Glutamatergic neuron (in vitro differentiated cells): ENCODE measurements at regions not wholly inside any gene's neighbourhood (a gene's known extent, or its start where the extent isn't known, plus 50 kb on each side); places are given as distances from the start of the nearest gene placed in this dataset.
A peak's percentile ranks its signal among the peaks of the same experiment; 100 is the strongest.
"Not testable (repeated sequence)": the region's sequence is repeated elsewhere in the genome, so short reads cannot be mapped to it uniquely, and the experiment has no call there.

Experiments
- DNase-seq: peaks from one replicate; pipeline ENCODE4 v3.0.0; 2022
- H3K27ac Mint-ChIP-seq: one replicate; pipeline ENCODE4 v1.8.0; 2020; ENCODE audit warnings: mild to moderate bottlenecking, mixed read lengths, inconsistent platforms; ENCODE audit not compliant: unreplicated experiment
- H3K27me3 Mint-ChIP-seq: one replicate; pipeline ENCODE4 v1.8.0; 2020; ENCODE audit warnings: mild to moderate bottlenecking, moderate library complexity, mixed read lengths, inconsistent platforms; ENCODE audit not compliant: unreplicated experiment
- H3K36me3 Mint-ChIP-seq: one replicate; pipeline ENCODE4 v1.8.0; 2020; ENCODE audit warnings: mild to moderate bottlenecking, mixed read lengths, inconsistent platforms; ENCODE audit not compliant: unreplicated experiment
- H3K4me1 Mint-ChIP-seq: one replicate; pipeline ENCODE4 v1.8.0; 2020; ENCODE audit warnings: mild to moderate bottlenecking, low read depth, mixed read lengths, inconsistent platforms; ENCODE audit not compliant: unreplicated experiment
- H3K4me3 Mint-ChIP-seq: one replicate; pipeline ENCODE4 v1.8.0; 2020; ENCODE audit warnings: mild to moderate bottlenecking, mixed read lengths, inconsistent platforms; ENCODE audit not compliant: unreplicated experiment
- H3K9me3 Mint-ChIP-seq: one replicate; pipeline ENCODE4 v1.8.0; 2020; ENCODE audit warnings: mild to moderate bottlenecking, moderate library complexity, mixed read lengths, inconsistent platforms; ENCODE audit not compliant: unreplicated experiment
- TF ChIP-seq, protein P1 (sequence below): fragments of 200-600 bp; sonication (generic); IDR thresholded peaks from one replicate; pipeline ENCODE4 v1.5.0; 2021; ENCODE audit not compliant: partially characterized antibody, unreplicated experiment

DNA sequence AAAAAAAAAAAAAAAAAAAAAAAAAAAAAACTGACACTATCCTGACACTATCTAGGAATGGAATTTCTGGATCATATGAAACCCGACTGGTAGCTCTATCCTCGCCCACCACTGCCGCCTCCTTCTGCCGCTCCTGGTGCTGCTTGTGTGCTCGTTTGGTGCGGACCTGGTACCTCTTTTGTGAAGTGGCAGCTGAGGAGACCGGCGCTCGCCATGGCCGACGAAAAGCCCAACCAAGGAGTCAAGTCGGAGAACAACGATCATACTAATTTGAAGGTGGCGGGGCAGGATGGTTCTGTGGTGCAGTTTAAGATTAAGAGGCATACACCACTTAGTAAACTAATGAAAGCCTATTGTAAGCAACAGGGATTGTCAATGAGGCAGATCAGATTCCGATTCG is 130.6 kb downstream of the SEPTIN14 start:
- no peaks in the 10 kb centered on the region for H3K9me3 Mint-ChIP-seq
- no peak overlapping the region for H3K4me3 Mint-ChIP-seq
- H3K27ac Mint-ChIP-seq: no peak overlapping the region

DNA sequence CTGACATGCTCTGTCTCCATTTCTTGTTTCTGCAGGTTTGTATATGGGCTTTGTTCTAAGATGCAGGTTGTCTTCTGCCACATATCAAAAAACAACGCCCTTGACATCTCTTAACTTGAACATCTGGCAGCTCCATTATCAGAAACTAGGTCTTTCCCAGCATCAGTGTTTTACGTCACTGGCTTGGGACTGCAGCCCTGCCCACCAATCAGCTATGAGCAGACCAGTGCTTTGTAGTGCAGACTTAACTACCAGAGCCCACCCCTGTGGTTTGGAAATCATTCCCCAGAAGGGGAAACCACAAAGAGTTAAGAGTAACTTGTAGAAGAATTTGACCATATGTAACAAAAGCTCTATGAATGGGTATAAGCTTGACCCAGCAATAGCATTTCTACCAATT is 132.4 kb downstream of the SEPTIN14 start:
- Mint-ChIP-seq H3K27ac (no peak overlapping the region), H3K27me3 (no peaks in the 10 kb centered on the region), H3K4me3 (no peak overlapping the region), H3K36me3 (no peaks in the 10 kb centered on the region), H3K9me3 (no peaks in the 10 kb centered on the region), H3K4me1 (no peaks in the 10 kb centered on the region)
- no peak for DNase-seq
- TF ChIP-seq, protein P1, sequence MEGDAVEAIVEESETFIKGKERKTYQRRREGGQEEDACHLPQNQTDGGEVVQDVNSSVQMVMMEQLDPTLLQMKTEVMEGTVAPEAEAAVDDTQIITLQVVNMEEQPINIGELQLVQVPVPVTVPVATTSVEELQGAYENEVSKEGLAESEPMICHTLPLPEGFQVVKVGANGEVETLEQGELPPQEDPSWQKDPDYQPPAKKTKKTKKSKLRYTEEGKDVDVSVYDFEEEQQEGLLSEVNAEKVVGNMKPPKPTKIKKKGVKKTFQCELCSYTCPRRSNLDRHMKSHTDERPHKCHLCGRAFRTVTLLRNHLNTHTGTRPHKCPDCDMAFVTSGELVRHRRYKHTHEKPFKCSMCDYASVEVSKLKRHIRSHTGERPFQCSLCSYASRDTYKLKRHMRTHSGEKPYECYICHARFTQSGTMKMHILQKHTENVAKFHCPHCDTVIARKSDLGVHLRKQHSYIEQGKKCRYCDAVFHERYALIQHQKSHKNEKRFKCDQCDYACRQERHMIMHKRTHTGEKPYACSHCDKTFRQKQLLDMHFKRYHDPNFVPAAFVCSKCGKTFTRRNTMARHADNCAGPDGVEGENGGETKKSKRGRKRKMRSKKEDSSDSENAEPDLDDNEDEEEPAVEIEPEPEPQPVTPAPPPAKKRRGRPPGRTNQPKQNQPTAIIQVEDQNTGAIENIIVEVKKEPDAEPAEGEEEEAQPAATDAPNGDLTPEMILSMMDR: no peak

More for the DNA sequence above, 130.6 kb downstream of the SEPTIN14 start:
- no peak for DNase-seq
- TF ChIP-seq, protein P1: no peak
- Mint-ChIP-seq H3K36me3 (no peaks in the 10 kb centered on the region), H3K27me3 (no peaks in the 10 kb centered on the region), H3K4me1 (no peaks in the 10 kb centered on the region)

DNA sequence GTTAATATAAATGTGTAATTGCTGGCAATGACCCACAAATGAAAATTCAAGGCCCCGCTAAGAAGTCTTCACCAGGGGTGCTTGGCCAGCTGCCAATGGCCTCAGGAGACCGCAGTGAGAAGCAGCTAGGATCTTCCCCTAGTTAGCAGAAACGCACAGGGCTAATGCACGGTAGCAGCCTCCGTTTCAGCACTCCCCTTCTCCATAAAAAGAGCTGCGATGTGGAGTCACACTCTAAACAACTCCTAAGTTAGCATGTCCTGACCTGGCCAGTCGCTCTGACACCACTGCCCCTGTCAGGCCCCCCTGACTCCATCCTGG is 139.0 kb downstream of the SEPTIN14 start:
- Mint-ChIP-seq H3K36me3 (no peaks in the 10 kb centered on the region), H3K9me3 (no peaks in the 10 kb centered on the region), H3K4me1 (peaks cover 6% of the 10 kb centered on the region), H3K27me3 (peaks cover 2% of the 10 kb centered on the region), H3K4me3 (no peak overlapping the region), H3K27ac (no peak overlapping the region)
- TF ChIP-seq, protein P1: no peak
- DNase-seq: no peak

DNA sequence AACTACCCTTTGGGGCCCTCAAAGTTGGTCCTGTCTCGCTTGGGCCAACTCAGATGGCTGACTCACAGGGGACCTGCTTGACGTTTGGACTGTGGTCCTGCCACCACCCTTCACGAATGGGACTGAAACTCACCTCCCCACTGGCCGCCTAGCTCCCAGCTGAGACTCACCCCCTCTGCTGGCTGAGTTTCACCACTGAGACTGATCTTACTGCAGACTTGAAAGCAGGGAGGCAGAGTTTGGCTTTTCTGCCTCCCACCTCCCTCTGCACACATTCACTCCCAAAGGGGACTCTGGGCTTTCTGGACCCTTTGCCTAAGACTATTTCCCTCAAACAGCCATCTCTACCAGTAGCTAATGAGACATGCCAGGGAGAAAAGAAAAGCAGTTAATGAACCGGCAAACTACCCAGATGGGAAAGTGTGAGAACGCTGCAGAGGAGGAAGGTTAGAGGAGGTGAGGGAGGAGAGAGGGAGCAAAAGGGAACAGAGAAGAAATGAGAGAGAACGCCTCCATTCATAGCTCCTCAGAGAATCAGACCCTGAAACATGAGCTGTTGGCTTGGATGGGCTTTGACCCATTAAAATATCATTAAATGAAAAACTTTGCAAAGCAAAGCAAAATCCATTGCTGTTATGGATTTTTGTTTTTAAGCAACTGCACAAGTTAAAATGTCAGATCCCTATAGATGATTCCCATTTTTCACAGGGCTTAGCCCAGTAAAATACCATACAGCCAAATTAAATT is 139.5 kb downstream of the SEPTIN14 start:
- H3K36me3 Mint-ChIP-seq, H3K4me3 Mint-ChIP-seq, H3K4me1 Mint-ChIP-seq, H3K9me3 Mint-ChIP-seq, H3K27me3 Mint-ChIP-seq, DNase-seq: not testable (repeated sequence)
- peak overlapping the region; percentile 46 for H3K27ac Mint-ChIP-seq

DNA sequence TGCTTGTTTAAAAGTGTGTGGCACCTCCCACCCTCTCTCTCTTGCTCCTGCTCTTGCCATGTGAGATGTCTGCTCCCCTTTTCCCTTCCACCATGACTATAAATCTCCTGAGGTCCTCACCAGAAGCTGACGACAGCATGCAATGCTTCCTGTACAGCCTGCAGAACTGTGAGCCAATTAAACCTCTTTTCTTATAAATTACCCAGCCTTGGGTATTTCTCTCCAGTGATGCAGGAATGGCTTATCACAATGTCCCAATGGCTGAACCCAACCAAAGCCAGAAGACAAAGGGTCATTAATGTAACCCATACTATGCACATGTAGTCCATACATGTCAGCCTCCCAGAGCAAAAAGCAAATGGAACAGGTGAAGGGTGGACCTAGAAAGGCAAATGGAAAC is 141.5 kb downstream of the SEPTIN14 start:
- not testable (repeated sequence) for H3K27me3 Mint-ChIP-seq, H3K9me3 Mint-ChIP-seq, H3K36me3 Mint-ChIP-seq, H3K4me1 Mint-ChIP-seq, H3K27ac Mint-ChIP-seq, H3K4me3 Mint-ChIP-seq, DNase-seq

DNA sequence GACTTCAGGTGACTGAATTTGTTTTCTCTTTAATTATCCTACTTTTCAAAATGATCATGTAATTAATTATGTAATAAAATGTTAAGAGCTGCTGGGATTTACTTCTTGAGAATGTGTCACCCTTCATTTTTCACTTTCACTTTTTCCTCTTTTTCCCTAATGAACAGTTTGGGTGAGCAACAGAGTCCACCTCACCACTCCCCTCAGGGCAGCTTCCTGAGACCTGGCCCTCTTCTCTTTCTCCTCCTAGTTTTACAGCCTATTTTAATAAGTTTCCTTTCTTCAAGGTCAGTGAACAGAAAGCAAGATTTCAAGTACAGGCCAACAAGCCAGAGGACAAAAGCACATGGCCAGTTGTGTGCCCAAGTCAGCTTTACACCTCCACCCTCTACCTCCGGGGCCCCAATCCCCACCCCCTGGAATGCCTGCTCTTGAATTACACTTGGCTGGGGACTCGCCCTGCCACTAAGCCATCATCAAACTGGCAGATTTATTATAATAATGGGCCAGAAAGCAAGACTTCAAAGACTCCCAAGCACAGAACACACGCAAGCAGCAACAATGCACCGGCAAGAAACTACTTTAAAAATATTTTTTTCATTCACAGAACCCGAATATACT is 143.1 kb upstream of the VOPP1 start:
- H3K27me3 Mint-ChIP-seq, DNase-seq, H3K27ac Mint-ChIP-seq, H3K4me3 Mint-ChIP-seq, H3K36me3 Mint-ChIP-seq, H3K4me1 Mint-ChIP-seq, H3K9me3 Mint-ChIP-seq: not testable (repeated sequence)

DNA sequence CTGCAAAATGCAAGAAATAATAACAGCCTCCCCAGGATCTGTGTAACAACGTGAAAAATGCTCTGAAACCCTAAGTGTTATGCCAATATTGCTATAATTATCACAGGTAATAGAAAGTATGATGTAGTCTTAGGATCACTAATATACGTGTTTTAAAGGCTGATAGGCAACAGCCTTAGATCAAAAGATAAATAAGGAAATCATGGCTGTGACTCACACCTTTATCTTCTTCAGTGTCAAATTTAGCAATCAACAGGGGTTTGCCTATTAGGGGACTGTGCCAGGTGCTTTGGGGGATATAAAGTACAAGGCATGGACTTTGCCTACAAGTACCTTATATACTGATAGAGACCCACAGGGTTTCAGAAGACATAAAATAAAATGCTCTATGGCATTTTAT is 142.1 kb upstream of the VOPP1 start:
- H3K4me1 Mint-ChIP-seq, H3K27ac Mint-ChIP-seq, H3K4me3 Mint-ChIP-seq: not testable (repeated sequence)

DNA sequence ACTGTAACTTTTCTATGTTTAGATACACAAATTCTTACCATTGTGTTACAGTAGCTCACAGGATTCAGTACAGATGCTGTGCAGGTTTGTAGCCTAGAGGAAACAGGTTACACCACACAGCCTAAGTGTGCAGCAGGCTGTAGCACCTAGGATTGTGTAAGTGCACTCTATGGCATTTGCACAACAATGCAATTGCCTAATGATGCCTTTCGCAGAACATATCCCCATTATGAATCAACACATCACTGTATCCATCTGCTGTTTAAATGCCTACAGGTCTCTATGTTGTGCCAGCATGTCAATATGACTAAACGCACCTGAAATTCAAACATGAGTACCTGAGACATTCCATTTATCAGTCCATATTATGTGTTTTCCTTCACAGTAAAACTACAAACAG is 138.0 kb upstream of the VOPP1 start:
- not testable (repeated sequence) for H3K36me3 Mint-ChIP-seq, H3K27ac Mint-ChIP-seq, H3K9me3 Mint-ChIP-seq, H3K27me3 Mint-ChIP-seq, H3K4me3 Mint-ChIP-seq, DNase-seq, H3K4me1 Mint-ChIP-seq

More for the DNA sequence above, 142.1 kb upstream of the VOPP1 start:
- H3K36me3 Mint-ChIP-seq, DNase-seq, H3K9me3 Mint-ChIP-seq, H3K27me3 Mint-ChIP-seq: not testable (repeated sequence)

DNA sequence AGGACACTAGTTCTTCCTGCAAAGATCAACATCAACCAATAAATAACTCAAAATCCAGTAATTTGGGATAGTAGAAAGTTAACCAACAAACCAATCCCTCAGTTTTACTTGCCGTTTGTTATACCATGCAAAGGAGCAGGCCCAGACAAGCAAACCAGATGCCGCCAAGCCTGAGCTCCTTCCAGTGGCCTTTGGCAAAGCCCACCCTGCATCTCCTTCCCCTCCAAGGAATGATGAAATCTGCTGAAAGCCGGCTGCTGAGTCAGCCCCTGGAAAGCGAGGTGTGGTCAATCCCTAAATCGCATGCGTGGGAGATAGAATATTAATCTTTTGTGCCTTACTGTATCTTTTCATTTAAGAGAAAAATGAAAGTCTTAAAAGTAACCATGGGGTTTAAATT is 135.7 kb upstream of the VOPP1 start:
- not testable (repeated sequence) for H3K27ac Mint-ChIP-seq, H3K4me3 Mint-ChIP-seq, H3K36me3 Mint-ChIP-seq, H3K4me1 Mint-ChIP-seq, H3K9me3 Mint-ChIP-seq, H3K27me3 Mint-ChIP-seq, DNase-seq
